ENCODE measurements at regions not wholly inside any gene's neighbourhood (a gene's known extent, or its start where the extent isn't known, plus 50 kb on each side); places are given as distances from the start of the nearest gene placed in this dataset.

GRCh38 chr5:5645198-5645597 lies 222.7 kb downstream of the ICE1 start:
- Histone ChIP-seq H3K27ac (ENCODE audit: low read length) (peak overlapping the region; percentile 37), H3K36me3 (ENCODE audit: control insufficient read depth in 2 of 2, insufficient read depth in 2 of 2, low read length in 2 of 2) (no peaks in the 10 kb centered on the region), H3K9ac (ENCODE audit: low read length in 2 of 2) (no peak overlapping the region), H3K9me3 (ENCODE audit: control insufficient read depth in 2 of 2, low read length in 2 of 2) (no peaks in the 10 kb centered on the region), H3K27me3 (ENCODE audit: control insufficient read depth in 1 of 2, insufficient read depth in 2 of 2, low read length in 2 of 2) (no peaks in the 10 kb centered on the region), H3K4me3 (ENCODE audit: low read length in 2 of 2) (no peak overlapping the region), H3K4me1 (ENCODE audit: control insufficient read depth, insufficient read depth, low read length) (peaks cover 21% of the 10 kb centered on the region)

GRCh38 chr5:5644249-5644648 lies 221.8 kb downstream of the ICE1 start:
- peaks cover 16% of the 10 kb centered on the region for H3K4me1 ChIP-seq (ENCODE audit: control insufficient read depth, insufficient read depth, low read length)
- H3K36me3 ChIP-seq (ENCODE audit: control insufficient read depth in 2 of 2, insufficient read depth in 2 of 2, low read length in 2 of 2), result no peaks in the 10 kb centered on the region
- H3K27me3 ChIP-seq (ENCODE audit: control insufficient read depth in 1 of 2, insufficient read depth in 2 of 2, low read length in 2 of 2), result no peaks in the 10 kb centered on the region
- no peak overlapping the region for H3K9ac ChIP-seq (ENCODE audit: low read length in 2 of 2)
- peak overlapping the region; percentile 11 for H3K27ac ChIP-seq (ENCODE audit: low read length)
- H3K4me3 ChIP-seq (ENCODE audit: low read length in 2 of 2), result peak overlapping the region in 1 of 2 donors; percentile 44
- no peaks in the 10 kb centered on the region for H3K9me3 ChIP-seq (ENCODE audit: control insufficient read depth in 2 of 2, low read length in 2 of 2)

- no peak overlapping the region for H3K27ac ChIP-seq (ENCODE audit: low read length)
- H3K4me3 ChIP-seq (ENCODE audit: low read length in 2 of 2), result no peak overlapping the region
- no peaks in the 10 kb centered on the region for H3K36me3 ChIP-seq (ENCODE audit: control insufficient read depth in 2 of 2, insufficient read depth in 2 of 2, low read length in 2 of 2)
- H3K4me1 ChIP-seq (ENCODE audit: control insufficient read depth, insufficient read depth, low read length), result peaks cover 16% of the 10 kb centered on the region
- no peaks in the 10 kb centered on the region for H3K9me3 ChIP-seq (ENCODE audit: control insufficient read depth in 2 of 2, low read length in 2 of 2)
- H3K27me3 ChIP-seq (ENCODE audit: control insufficient read depth in 1 of 2, insufficient read depth in 2 of 2, low read length in 2 of 2), result no peaks in the 10 kb centered on the region
- no peak overlapping the region for H3K9ac ChIP-seq (ENCODE audit: low read length in 2 of 2)
Observed at GRCh38 chr5:5643481-5643880, 221.0 kb downstream of the ICE1 start.

- H3K27me3 ChIP-seq (ENCODE audit: control insufficient read depth in 1 of 2, insufficient read depth in 2 of 2, low read length in 2 of 2), result no peaks in the 10 kb centered on the region
- no peaks in the 10 kb centered on the region for H3K9me3 ChIP-seq (ENCODE audit: control insufficient read depth in 2 of 2, low read length in 2 of 2)
- peak overlapping the region; percentile 33 for H3K27ac ChIP-seq (ENCODE audit: low read length)
- H3K4me1 ChIP-seq (ENCODE audit: control insufficient read depth, insufficient read depth, low read length), result peaks cover 26% of the 10 kb centered on the region
- no peaks in the 10 kb centered on the region for H3K36me3 ChIP-seq (ENCODE audit: control insufficient read depth in 2 of 2, insufficient read depth in 2 of 2, low read length in 2 of 2)
- no peak overlapping the region for H3K9ac ChIP-seq (ENCODE audit: low read length in 2 of 2)
- H3K4me3 ChIP-seq (ENCODE audit: low read length in 2 of 2), result no peak overlapping the region
Observed at GRCh38 chr5:5638211-5638610, 215.7 kb downstream of the ICE1 start.

DNA sequence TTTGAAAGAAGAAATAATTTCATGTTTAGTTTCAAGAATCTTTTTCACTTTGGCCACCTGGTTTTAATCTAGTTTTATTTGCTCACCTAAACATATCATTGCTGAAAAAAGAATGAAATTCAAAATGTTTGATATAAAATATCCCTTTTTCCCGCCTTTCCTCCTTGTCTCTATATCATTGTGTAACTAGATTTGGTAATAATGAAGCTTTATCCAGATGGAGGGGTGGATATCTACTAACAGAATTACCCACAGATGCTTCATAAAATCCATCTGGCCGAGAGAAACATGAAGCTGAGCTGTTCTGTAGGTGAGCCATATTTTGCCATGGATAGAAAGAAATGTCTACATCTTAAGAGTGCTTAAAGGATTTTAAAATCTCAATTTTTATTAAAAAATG lies 214.7 kb downstream of the ICE1 start:
- no peak overlapping the region for H3K4me3 ChIP-seq (ENCODE audit: low read length in 2 of 2)
- no peaks in the 10 kb centered on the region for H3K9me3 ChIP-seq (ENCODE audit: control insufficient read depth in 2 of 2, low read length in 2 of 2)
- H3K4me1 ChIP-seq (ENCODE audit: control insufficient read depth, insufficient read depth, low read length), result peaks cover 26% of the 10 kb centered on the region
- no peaks in the 10 kb centered on the region for H3K27me3 ChIP-seq (ENCODE audit: control insufficient read depth in 1 of 2, insufficient read depth in 2 of 2, low read length in 2 of 2)
- H3K27ac ChIP-seq (ENCODE audit: low read length), result no peak overlapping the region
- H3K36me3 ChIP-seq (ENCODE audit: control insufficient read depth in 2 of 2, insufficient read depth in 2 of 2, low read length in 2 of 2), result no peaks in the 10 kb centered on the region
- H3K9ac ChIP-seq (ENCODE audit: low read length in 2 of 2), result no peak overlapping the region

DNA sequence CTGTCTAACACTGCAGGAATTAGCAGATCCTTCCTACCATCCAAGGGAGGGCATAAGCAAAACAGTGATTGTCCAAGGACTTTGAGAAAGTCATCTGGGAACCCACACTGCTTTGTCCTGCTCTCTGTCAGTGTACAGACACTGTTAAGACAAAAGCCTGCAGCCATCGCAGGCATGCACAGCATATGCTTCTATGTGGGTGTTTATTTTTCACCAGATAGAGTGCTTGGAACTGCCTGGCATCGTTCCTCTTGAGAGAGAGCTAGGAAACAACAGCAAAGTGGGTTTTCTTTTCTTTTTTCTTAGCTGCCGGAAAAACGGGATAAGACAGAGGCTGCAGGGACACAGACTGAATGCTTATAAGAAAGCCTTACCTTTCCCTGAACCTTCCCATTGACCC lies 212.3 kb downstream of the ICE1 start:
- H3K36me3 ChIP-seq (ENCODE audit: control insufficient read depth in 2 of 2, insufficient read depth in 2 of 2, low read length in 2 of 2), result no peaks in the 10 kb centered on the region
- H3K27ac ChIP-seq (ENCODE audit: low read length), result no peak overlapping the region
- peaks cover 26% of the 10 kb centered on the region for H3K4me1 ChIP-seq (ENCODE audit: control insufficient read depth, insufficient read depth, low read length)
- H3K27me3 ChIP-seq (ENCODE audit: control insufficient read depth in 1 of 2, insufficient read depth in 2 of 2, low read length in 2 of 2), result no peaks in the 10 kb centered on the region
- peak overlapping the region in 1 of 2 donors; percentile 35 for H3K4me3 ChIP-seq (ENCODE audit: low read length in 2 of 2)
- H3K9ac ChIP-seq (ENCODE audit: low read length in 2 of 2), result no peak overlapping the region
- H3K9me3 ChIP-seq (ENCODE audit: control insufficient read depth in 2 of 2, low read length in 2 of 2), result no peaks in the 10 kb centered on the region

GRCh38 chr5:5633579-5633978 lies 211.1 kb downstream of the ICE1 start:
- H3K27me3 ChIP-seq (ENCODE audit: control insufficient read depth in 1 of 2, insufficient read depth in 2 of 2, low read length in 2 of 2), result no peaks in the 10 kb centered on the region
- peaks cover 26% of the 10 kb centered on the region for H3K4me1 ChIP-seq (ENCODE audit: control insufficient read depth, insufficient read depth, low read length)
- H3K36me3 ChIP-seq (ENCODE audit: control insufficient read depth in 2 of 2, insufficient read depth in 2 of 2, low read length in 2 of 2), result no peaks in the 10 kb centered on the region
- no peak overlapping the region for H3K27ac ChIP-seq (ENCODE audit: low read length)
- H3K9me3 ChIP-seq (ENCODE audit: control insufficient read depth in 2 of 2, low read length in 2 of 2), result no peaks in the 10 kb centered on the region
- H3K4me3 ChIP-seq (ENCODE audit: low read length in 2 of 2), result no peak overlapping the region
- no peak overlapping the region for H3K9ac ChIP-seq (ENCODE audit: low read length in 2 of 2)

DNA sequence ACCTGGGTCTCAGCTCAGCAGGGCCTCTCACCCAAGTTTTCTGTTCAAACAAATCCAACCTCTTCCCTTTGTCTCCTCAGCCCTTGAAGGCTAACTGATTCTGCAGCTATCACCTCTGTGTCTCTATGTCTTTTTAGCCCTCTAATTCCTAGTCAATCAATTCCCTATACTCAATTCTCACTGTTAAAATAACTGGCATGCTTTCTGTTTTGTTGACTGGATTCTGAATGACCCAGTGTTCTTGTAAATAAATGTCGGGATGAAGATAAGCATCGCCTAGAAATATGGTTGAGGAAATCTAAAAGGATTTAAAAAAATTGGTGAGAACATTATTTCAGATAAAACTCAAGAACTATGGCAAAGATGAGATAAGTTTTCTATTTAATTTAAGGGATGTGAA lies 210.2 kb downstream of the ICE1 start:
- H3K4me1 ChIP-seq (ENCODE audit: control insufficient read depth, insufficient read depth, low read length), result peaks cover 20% of the 10 kb centered on the region
- no peak overlapping the region for H3K9ac ChIP-seq (ENCODE audit: low read length in 2 of 2)
- no peaks in the 10 kb centered on the region for H3K36me3 ChIP-seq (ENCODE audit: control insufficient read depth in 2 of 2, insufficient read depth in 2 of 2, low read length in 2 of 2)
- H3K27ac ChIP-seq (ENCODE audit: low read length), result no peak overlapping the region
- H3K9me3 ChIP-seq (ENCODE audit: control insufficient read depth in 2 of 2, low read length in 2 of 2), result no peaks in the 10 kb centered on the region
- no peaks in the 10 kb centered on the region for H3K27me3 ChIP-seq (ENCODE audit: control insufficient read depth in 1 of 2, insufficient read depth in 2 of 2, low read length in 2 of 2)
- no peak overlapping the region for H3K4me3 ChIP-seq (ENCODE audit: low read length in 2 of 2)

DNA sequence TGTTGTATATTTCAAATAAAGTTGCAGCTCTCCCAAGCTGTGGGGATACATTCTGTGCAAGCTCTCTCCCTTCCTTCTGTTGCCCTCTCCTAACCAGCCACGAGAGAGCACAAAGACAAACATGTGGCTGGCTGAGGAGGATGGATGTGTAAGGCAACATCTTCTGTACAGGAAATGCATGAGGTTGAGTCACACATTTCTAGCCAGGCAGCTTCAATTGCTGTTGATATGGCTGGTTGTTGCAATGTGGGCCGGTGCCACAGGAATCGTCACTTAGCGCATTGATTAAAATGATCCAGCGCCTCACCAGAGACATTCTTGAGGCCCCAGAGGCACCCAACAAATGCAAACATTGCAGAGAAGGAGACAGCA lies 207.1 kb downstream of the ICE1 start:
- Histone ChIP-seq H3K9ac (ENCODE audit: low read length in 2 of 2) (no peak overlapping the region), H3K9me3 (ENCODE audit: control insufficient read depth in 2 of 2, low read length in 2 of 2) (no peaks in the 10 kb centered on the region), H3K4me1 (ENCODE audit: control insufficient read depth, insufficient read depth, low read length) (peaks cover 3% of the 10 kb centered on the region), H3K27ac (ENCODE audit: low read length) (no peak overlapping the region), H3K36me3 (ENCODE audit: control insufficient read depth in 2 of 2, insufficient read depth in 2 of 2, low read length in 2 of 2) (no peaks in the 10 kb centered on the region), H3K4me3 (ENCODE audit: low read length in 2 of 2) (no peak overlapping the region), H3K27me3 (ENCODE audit: control insufficient read depth in 1 of 2, insufficient read depth in 2 of 2, low read length in 2 of 2) (no peaks in the 10 kb centered on the region)

DNA sequence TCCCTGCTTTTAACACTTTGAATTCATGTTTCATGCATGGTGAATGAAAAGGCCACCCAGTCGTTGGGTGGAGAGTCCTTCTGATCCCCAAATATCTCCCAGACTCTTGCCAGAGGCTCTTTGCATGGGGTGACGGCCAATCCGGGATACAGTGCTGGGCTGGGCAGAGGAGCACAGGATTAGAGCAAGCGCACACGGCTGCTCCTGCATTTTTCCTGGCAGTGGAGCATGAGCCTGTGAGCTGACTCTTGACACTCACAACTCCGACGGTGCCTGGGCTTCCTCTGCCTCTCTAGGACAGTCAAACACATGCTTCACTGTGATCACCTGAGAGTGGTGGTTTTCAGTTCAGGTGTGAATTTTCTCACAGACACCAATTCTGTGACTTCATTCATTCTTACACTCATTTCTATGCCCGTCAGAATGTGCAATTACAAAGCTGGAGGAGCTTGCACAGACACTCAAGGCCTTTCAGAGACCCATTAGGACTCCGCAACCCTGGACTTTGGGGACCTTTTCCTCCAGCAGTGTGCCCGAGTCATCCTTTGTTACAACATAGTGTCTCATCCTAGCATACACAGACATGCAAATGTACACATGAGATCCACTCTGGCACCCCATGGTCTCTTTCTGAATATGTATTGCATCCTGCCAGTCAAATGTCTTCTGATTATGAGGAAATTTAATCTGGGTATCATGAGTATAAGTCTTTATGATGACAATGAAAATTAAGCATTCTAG lies 206.6 kb downstream of the ICE1 start:
- Histone ChIP-seq H3K27me3 (ENCODE audit: control insufficient read depth in 1 of 2, insufficient read depth in 2 of 2, low read length in 2 of 2) (no peaks in the 10 kb centered on the region), H3K4me3 (ENCODE audit: low read length in 2 of 2) (no peak overlapping the region), H3K9me3 (ENCODE audit: control insufficient read depth in 2 of 2, low read length in 2 of 2) (no peaks in the 10 kb centered on the region), H3K36me3 (ENCODE audit: control insufficient read depth in 2 of 2, insufficient read depth in 2 of 2, low read length in 2 of 2) (no peaks in the 10 kb centered on the region), H3K9ac (ENCODE audit: low read length in 2 of 2) (no peak overlapping the region), H3K4me1 (ENCODE audit: control insufficient read depth, insufficient read depth, low read length) (no peaks in the 10 kb centered on the region), H3K27ac (ENCODE audit: low read length) (no peak overlapping the region)

GRCh38 chr5:5626412-5626811 lies 203.9 kb downstream of the ICE1 start:
- Histone ChIP-seq H3K27me3 (ENCODE audit: control insufficient read depth in 1 of 2, insufficient read depth in 2 of 2, low read length in 2 of 2) (no peaks in the 10 kb centered on the region), H3K9ac (ENCODE audit: low read length in 2 of 2) (no peak overlapping the region), H3K9me3 (ENCODE audit: control insufficient read depth in 2 of 2, low read length in 2 of 2) (no peaks in the 10 kb centered on the region), H3K27ac (ENCODE audit: low read length) (no peak overlapping the region), H3K4me1 (ENCODE audit: control insufficient read depth, insufficient read depth, low read length) (no peaks in the 10 kb centered on the region), H3K36me3 (ENCODE audit: control insufficient read depth in 2 of 2, insufficient read depth in 2 of 2, low read length in 2 of 2) (no peaks in the 10 kb centered on the region), H3K4me3 (ENCODE audit: low read length in 2 of 2) (no peak overlapping the region)

Data from stomach smooth muscle (tissue), 2 donors.